SU-DHL-6 (cell line): ENCODE measurements at regions not wholly inside any gene's neighbourhood (a gene's known extent, or its start where the extent isn't known, plus 50 kb on each side); places are given as distances from the start of the nearest gene placed in this dataset.

Experiments
- CTCF ChIP-seq: fragments of 200-600 bp; sonication (generic); IDR thresholded peaks from one replicate; pipeline ENCODE4 v1.5.1; 2017; ENCODE audit warnings: antibody characterized with exemption, mild to moderate bottlenecking, low read length, moderate library complexity; ENCODE audit not compliant: insufficient read depth, poor library complexity, severe bottlenecking
- EZH2phosphoT487 ChIP-seq: fragments of 200-600 bp; sonication (generic), shearing (Covaris generic); conservative IDR thresholded peaks from 2 replicates; pipeline ENCODE4 v1.6.1; 2018; ENCODE audit warnings: mild to moderate bottlenecking, antibody characterized with exemption, low read length, moderate library complexity, mixed read lengths

GRCh38 chr2:236696834-236697233 lies 127.2 kb downstream of the ACKR3 start:
- TF ChIP-seq CTCF (no peak), EZH2phosphoT487 (no peak)
